ENCODE measurements at regions not wholly inside any gene's neighbourhood (a gene's known extent, or its start where the extent isn't known, plus 50 kb on each side); places are given as distances from the start of the nearest gene placed in this dataset.

DNA sequence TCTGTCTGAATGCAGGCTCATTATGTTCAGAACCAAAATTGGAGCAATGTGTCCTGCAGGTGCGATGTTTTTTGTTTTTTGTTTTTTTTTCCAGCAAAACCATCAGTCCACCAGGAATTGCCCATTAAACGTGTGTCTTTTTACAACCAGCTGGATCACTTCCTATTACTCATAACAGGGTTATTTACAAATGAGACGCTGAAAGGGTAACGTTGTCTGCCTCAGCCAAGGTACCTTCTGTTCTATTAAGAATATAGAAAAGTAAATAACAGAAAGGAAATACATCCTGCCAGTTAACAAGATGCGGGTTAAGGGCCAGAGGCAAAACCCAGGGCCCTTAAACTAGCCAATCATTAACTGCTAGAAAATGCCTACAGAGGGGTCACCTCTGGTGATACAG lies 590.4 kb downstream of the TBC1D4 start:
- no peaks in the 10 kb centered on the region for H3K36me3 ChIP-seq
- H3K4me1 ChIP-seq, result no peaks in the 10 kb centered on the region
- no peak overlapping the region for H3K27ac ChIP-seq
- no peaks in the 10 kb centered on the region for H3K27me3 ChIP-seq
- TF ChIP-seq CTCF (IDR thresholded peaks at IDR 0.05), result no peak
- no peak overlapping the region for H3K9ac ChIP-seq (ENCODE audit: low read depth in 2 of 2, low read length in 2 of 2)
- intact Hi-C loops (cut with DNase I), result no loop called here
- no peak for DNase-seq
- H3K4me3 ChIP-seq, result no peak overlapping the region
- H3K9me3 ChIP-seq, result no peaks in the 10 kb centered on the region

- intact Hi-C loops (cut with DNase I), result no loop called here
- no peak overlapping the region for H3K9ac ChIP-seq (ENCODE audit: low read depth in 2 of 2, low read length in 2 of 2)
- DNase-seq, result no peak
- H3K4me1 ChIP-seq, result no peaks in the 10 kb centered on the region
- no peak for TF ChIP-seq CTCF (IDR thresholded peaks at IDR 0.05)
- no peaks in the 10 kb centered on the region for H3K9me3 ChIP-seq
- no peak overlapping the region for H3K27ac ChIP-seq
- no peaks in the 10 kb centered on the region for H3K36me3 ChIP-seq
- no peaks in the 10 kb centered on the region for H3K27me3 ChIP-seq
- H3K4me3 ChIP-seq, result no peak overlapping the region
These were observed 592.6 kb downstream of the TBC1D4 start for GRCh38 chr13:74889321-74889720.

DNA sequence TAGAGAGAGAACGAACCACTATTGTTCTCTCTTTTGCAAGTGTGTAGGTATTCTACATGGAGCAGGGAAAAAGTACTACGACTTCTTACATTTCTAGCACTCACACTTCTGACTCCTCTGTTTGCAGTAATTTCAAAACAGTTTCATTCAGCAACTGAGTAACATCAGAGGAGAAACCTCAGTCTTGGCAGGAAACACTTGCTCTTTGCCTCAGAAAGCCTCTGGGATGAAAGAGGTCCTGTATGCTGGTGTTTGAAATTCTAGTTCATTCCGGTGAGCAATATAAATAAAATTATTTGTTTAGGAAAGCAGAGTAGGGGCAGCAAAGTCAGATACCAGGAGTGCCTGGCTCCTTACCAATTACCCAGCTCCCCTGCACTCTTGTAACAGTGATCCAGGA lies 595.5 kb downstream of the TBC1D4 start:
- intact Hi-C loops (cut with DNase I), result no loop called here
- Histone ChIP-seq H3K4me1 (no peaks in the 10 kb centered on the region), H3K9ac (ENCODE audit: low read depth in 2 of 2, low read length in 2 of 2) (no peak overlapping the region), H3K27me3 (no peaks in the 10 kb centered on the region), H3K4me3 (no peak overlapping the region), H3K27ac (no peak overlapping the region), H3K36me3 (no peaks in the 10 kb centered on the region), H3K9me3 (no peaks in the 10 kb centered on the region)
- no peak for TF ChIP-seq CTCF (IDR thresholded peaks at IDR 0.05)
- DNase-seq, result no peak

GRCh38 chr13:74883834-74884233 lies 598.1 kb downstream of the TBC1D4 start:
- Histone ChIP-seq H3K36me3 (no peaks in the 10 kb centered on the region), H3K9ac (ENCODE audit: low read depth in 2 of 2, low read length in 2 of 2) (no peak overlapping the region), H3K27ac (no peak overlapping the region), H3K4me3 (no peak overlapping the region), H3K9me3 (no peaks in the 10 kb centered on the region), H3K27me3 (no peaks in the 10 kb centered on the region), H3K4me1 (no peaks in the 10 kb centered on the region)
- DNase-seq, result no peak
- intact Hi-C loops (cut with DNase I), result no loop called here
- TF ChIP-seq CTCF (IDR thresholded peaks at IDR 0.05), result no peak

DNA sequence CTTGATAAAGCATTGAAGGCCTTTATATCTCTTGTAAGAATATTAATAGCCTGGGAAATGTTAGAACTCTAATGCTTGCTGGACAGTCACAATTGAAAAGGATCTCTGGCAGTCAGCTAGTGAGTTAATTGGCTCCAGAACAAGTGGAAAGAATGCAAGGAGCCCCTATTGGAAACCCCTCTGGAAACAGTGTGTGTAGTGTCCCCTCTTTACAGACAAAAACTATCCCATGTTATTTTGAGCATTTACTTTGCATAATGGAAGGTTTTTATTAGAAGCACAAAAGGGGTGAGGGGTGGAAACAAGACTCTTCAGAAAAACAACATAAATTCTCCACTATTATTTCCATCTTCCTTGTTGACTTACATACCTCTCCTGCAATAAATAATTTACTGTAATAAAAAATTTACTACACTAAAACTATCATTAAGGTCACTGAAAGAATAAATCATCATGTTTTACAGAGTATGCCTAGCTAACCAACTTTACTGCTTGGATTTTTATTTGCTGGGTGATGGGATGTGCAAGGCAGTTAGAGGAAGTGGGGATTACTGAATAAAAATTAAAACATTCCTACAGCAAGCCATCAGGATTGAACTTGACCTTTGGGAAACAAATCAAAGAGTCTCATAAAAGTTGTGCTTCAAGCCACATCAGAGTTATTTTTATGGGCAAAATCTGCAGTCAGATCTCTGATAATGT lies 610.4 kb downstream of the TBC1D4 start:
- no peak overlapping the region for H3K9ac ChIP-seq (ENCODE audit: low read depth in 2 of 2, low read length in 2 of 2)
- no peak for DNase-seq
- H3K36me3 ChIP-seq, result no peaks in the 10 kb centered on the region
- no peak for TF ChIP-seq CTCF (IDR thresholded peaks at IDR 0.05)
- no peak overlapping the region for H3K4me3 ChIP-seq
- no peaks in the 10 kb centered on the region for H3K4me1 ChIP-seq
- H3K27ac ChIP-seq, result no peak overlapping the region
- no peaks in the 10 kb centered on the region for H3K9me3 ChIP-seq
- intact Hi-C loops (cut with DNase I), result no loop called here
- H3K27me3 ChIP-seq, result no peaks in the 10 kb centered on the region

Measured in colonic mucosa (tissue), 4 donors.